M059J (cell line): ENCODE measurements at regions not wholly inside any gene's neighbourhood (a gene's known extent, or its start where the extent isn't known, plus 50 kb on each side); places are given as distances from the start of the nearest gene placed in this dataset.
"Not testable (repeated sequence)": the region's sequence is repeated elsewhere in the genome, so short reads cannot be mapped to it uniquely, and the experiment has no call there.

Source experiments
- DNase-seq: peaks from one replicate; pipeline ENCODE4 v3.0.0-alpha.2; 2012; ENCODE audit warnings: low read depth

DNA sequence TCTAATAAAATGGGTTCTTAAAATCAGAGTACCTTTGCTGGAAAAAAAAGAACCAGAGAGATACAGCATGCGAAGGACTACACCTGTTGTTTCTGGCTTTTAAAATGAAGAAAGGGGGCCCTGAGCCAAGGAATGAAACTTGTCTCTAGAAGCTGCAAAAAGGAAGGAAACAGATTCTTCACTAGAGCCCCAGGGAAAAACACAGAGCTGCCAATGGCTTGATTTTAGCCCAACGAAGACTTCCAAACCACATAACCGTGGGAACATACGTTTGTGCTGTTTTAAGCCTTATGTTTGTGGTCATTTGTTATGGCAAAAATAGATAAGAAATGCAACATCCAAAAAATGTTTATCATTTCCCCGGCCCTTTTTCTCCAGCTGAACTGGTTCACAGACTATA lies 780.0 kb downstream of the SORCS1 start:
- DNase-seq = no peak

DNA sequence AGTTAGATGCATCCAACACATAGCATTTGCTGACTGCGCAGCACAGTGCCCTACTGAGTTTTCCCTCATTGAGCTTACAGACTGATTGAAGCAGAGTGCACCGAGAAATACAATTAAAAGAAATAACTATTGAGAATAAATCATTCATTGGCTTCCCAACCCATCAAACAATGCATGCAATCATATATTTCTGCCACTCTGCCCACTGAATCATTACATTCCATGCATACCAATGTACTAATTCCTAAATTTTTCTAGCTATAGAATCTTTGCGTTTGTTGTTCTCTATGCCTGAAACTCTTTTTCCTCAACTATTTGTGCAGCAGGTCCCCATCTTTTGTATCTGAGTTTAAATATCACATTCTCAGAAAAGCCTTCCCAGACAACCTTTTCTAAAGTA lies 783.8 kb downstream of the SORCS1 start:
- no peak for DNase-seq

- no peak for DNase-seq
Measured at GRCh38 chr10:106378251-106378650, 786.3 kb downstream of the SORCS1 start.

GRCh38 chr10:106370751-106371150 lies 793.8 kb downstream of the SORCS1 start:
- DNase-seq = no peak

DNA sequence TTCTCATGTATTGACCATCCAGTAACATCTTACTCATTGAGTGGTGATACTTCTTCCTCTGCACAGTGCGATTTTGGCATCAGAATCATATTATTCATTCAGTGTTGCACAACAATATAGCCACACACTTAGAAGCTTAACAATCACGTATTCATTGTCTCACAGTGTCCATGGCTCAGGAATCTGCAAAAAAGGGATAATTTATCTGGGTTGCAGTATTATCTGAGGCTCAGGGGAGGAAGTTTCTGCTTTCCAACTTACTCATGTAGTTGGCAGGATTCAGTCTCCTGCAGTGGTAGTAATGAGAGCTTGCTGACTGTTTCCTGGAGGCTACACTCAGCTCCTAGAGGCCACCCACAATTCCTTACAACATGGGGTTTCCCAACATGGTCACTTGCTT lies 803.6 kb downstream of the SORCS1 start:
- peak; percentile 0 for DNase-seq

DNA sequence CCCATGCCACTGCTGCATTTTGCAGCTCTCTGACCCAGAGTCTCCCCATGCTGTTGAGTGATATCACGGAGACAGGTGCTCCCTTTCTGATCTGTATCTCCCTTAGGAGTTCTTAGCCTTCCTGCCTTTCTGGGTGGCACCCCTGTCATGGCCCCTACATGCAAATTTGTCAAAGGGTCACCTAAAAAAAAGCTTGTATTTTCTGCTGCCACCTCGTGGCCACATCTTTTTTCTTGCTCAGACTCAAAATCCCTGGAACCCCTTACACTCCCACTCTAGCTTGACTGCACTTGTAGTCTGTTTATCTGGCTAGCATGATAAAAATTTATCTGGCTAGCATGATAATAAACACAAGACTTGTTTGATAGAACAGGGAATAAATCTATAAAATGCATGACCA lies 809.1 kb downstream of the SORCS1 start:
- no peak for DNase-seq

GRCh38 chr10:106348933-106349332 lies 815.6 kb downstream of the SORCS1 start:
- DNase-seq = no peak

- no peak for DNase-seq
Measured at GRCh38 chr10:106347547-106347946, 817.0 kb downstream of the SORCS1 start.

- DNase-seq = not testable (repeated sequence)
Measured at GRCh38 chr10:106343539-106343938, 821.0 kb downstream of the SORCS1 start.

GRCh38 chr10:106341356-106341755 lies 823.1 kb downstream of the SORCS1 start:
- DNase-seq = no peak

- no peak for DNase-seq
Measured at GRCh38 chr10:106338486-106338885, 826.0 kb downstream of the SORCS1 start.

- no peak for DNase-seq
Measured at GRCh38 chr10:106336874-106337273, 827.6 kb downstream of the SORCS1 start.

DNA sequence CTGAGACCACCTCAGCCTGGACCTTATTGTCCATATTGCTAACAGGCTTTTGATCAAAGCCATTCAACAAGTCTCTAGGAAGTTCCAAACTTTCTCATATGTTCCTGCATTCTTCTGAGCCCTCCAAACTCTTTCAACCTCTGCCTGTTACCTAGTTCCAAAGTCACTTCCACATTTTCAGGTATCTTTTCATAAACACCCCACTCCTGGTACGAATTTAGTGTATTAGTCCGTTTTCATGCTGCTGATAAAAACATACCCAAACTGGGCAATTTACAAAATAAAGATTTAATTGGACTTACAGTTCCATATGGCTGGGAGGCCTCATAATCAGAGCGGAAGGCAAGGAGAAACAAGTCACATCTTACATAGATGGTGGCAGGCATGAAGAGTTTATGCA lies 836.8 kb downstream of the SORCS1 start:
- no peak for DNase-seq

DNA sequence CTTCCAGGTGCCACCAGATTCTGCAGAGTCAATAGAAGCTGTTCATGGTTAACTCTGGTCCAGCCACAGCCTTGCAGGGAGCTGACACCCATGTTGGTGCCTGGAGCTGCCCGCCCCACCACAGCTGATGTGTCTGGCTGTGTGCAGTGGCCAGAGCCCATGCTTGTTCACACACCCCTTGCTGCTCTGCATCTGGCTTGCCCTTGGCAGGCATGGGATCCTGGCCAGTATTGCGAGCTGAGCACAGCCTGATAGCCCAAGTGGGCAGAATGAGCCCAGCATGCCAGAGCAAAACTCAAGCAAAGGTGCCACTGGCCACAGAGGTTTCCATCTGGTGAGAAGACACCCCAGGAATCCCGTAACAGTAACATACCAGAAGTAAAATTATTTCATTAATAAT lies 843.6 kb downstream of the SORCS1 start:
- DNase-seq = no peak

GRCh38 chr10:106320078-106320477 lies 844.4 kb downstream of the SORCS1 start:
- no peak for DNase-seq

DNA sequence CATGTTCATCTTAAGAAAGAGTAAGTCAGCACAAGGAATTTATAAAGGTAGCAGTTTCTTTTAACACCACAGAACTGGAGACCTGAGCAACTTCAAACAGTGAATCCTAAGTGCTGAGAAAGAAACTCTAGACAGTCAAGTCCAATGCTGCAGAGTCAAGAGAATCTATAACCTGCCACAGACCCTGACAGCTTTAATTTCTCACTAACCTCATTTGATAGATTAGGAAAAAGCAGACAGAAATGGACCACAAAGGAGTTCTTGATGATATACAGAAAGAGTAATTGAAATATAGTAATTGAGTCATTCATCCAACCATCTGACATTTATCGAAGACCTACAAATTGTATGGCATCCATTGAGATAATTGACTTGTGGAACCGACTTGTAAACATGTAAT lies 847.0 kb downstream of the SORCS1 start:
- DNase-seq = no peak

GRCh38 chr10:106313041-106313440 lies 851.5 kb downstream of the SORCS1 start:
- no peak for DNase-seq

DNA sequence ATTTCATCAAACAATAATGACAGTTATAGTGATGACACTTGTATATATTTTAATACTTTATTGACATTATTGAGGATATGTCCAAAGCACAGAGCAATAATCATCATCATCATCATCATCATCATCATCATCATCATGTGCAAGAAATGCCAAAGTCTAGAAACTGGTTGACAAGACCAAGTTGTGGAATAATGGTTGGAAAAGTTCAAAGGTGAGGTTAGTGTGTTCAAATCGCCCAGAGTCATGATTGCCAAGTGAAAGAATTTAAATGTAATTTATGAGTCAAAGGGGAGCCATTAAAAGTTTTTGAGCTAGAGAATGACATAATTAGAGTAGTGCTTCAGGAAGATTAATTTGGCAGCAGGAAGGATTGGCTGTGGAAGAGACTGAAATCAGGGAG lies 852.4 kb downstream of the SORCS1 start:
- DNase-seq = no peak

DNA sequence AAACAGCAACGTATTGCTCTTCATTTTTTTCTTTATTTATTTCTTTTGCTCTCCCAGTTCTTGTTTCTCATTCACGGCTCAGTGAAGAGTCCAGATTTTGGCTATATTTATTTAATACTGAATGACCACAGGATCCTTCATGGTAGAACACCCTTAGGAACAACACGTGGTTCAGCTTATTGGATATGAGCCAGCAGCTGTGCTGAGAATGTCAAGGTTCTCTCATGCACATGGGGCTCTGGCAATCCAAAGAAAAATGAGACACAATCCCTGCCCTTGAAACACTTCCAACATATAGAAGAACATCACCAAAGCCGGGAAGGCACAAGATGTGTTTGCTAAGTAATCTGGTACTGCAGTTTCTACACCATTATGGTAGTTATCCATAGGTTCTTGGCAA lies 852.9 kb downstream of the SORCS1 start:
- no peak for DNase-seq

DNA sequence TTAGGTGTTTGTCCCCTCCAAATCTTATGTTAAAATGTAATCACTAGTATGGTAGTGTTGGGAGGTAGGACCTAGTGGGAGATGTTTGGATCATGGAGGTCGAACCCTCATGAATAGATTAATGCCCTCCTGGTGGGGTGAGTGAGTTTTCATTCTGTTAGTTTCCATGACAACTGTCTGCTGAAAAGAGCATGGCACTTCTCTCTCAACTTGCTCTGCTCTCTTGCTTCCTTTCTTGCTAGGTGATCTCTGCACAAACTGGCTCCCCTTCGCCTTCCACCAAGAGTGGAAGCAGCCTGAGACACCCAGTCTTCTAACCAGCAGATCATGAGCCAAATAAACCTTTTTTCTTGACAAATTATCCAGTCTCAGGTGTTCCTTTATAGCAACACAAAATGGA lies 853.9 kb downstream of the SORCS1 start:
- DNase-seq = no peak

DNA sequence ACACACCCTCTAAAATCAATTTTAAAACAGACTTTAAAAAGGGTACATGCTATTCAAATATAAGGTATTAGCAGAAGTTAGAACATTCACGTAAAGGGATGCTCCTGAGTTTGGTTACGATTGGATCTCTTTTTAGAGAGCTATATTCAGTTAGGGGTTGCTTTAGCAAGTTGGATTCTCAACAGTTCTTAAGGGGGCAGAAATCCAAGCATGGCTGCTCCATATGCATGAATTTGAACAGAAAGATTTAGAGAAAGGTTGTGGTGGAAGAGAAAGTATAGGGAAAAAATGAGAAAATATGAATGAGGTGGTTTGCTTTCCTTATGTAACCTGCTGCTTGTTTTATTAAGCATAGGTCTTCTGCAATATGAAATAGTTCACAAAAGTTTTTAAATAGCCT lies 855.1 kb downstream of the SORCS1 start:
- no peak for DNase-seq

DNA sequence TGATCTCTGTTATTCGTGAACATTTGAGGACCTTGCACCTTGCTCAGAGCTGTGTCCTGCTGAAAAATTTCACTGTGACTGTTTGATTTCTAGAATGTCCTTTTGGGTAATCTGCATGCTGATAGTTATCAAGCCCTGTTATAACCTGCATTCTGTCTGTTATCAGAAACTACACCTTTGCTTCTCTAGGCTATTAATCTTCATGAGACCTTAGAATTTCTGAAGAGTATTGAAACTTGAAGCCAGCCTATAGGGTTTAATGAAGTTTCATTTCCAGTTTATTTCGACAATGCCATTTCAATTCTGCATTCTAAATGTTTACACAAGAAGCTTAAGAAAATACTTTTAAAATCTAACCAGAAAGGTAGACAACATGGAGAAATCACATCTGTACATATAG lies 856.2 kb downstream of the SORCS1 start:
- DNase-seq = no peak

- no peak for DNase-seq
Measured at GRCh38 chr10:106304056-106304455, 860.5 kb downstream of the SORCS1 start.

- no peak for DNase-seq
Measured at GRCh38 chr10:106302961-106303360, 861.5 kb downstream of the SORCS1 start.

DNA sequence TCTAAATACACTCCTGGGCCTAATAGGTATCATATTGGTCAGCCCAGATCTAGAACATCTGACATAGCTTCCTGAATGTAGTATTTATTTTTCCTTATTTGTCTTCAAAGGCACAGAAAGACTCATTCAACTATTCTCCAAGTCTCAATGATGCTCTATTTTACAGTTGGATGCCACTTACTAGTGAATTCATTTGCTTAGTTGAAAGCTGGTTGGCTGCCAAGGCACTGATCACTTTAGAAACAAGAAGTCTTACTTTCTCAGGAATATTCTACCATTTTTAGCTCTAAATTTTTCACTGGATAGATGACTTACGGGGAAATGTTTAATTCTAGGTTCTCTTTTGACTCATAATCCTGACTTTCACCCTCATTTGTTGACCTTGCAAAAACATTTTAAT lies 863.4 kb downstream of the SORCS1 start:
- no peak for DNase-seq
